ENCODE measurements at regions not wholly inside any gene's neighbourhood (a gene's known extent, or its start where the extent isn't known, plus 50 kb on each side); places are given as distances from the start of the nearest gene placed in this dataset.

GRCh38 chr11:26096451-26096850 is 235.5 kb upstream of the ANO3 start:
- no peak overlapping the region for H3K4me3 ChIP-seq (ENCODE audit: control insufficient read depth, low read depth, low read length)
- DNase-seq (ENCODE audit: low read depth) = no peak
- TF ChIP-seq CTCF (IDR thresholded peaks at IDR 0.05; ENCODE audit: control insufficient read depth, insufficient read depth, low read depth, low read length, missing control alignments) = no peak

GRCh38 chr11:26102325-26102724 is 229.6 kb upstream of the ANO3 start:
- no peak for TF ChIP-seq CTCF (IDR thresholded peaks at IDR 0.05; ENCODE audit: control insufficient read depth, insufficient read depth, low read depth, low read length, missing control alignments)
- no peak overlapping the region for H3K4me3 ChIP-seq (ENCODE audit: control insufficient read depth, low read depth, low read length)
- DNase-seq (ENCODE audit: low read depth) = no peak

GRCh38 chr11:26105762-26106423 is 226.0 kb upstream of the ANO3 start:
- no peak overlapping the region for H3K4me3 ChIP-seq (ENCODE audit: control insufficient read depth, low read depth, low read length)
- TF ChIP-seq CTCF (IDR thresholded peaks at IDR 0.05; ENCODE audit: control insufficient read depth, insufficient read depth, low read depth, low read length, missing control alignments) = no peak
- no peak for DNase-seq (ENCODE audit: low read depth)

GRCh38 chr11:26106726-26107125 is 225.2 kb upstream of the ANO3 start:
- TF ChIP-seq CTCF (IDR thresholded peaks at IDR 0.05; ENCODE audit: control insufficient read depth, insufficient read depth, low read depth, low read length, missing control alignments) = no peak
- DNase-seq (ENCODE audit: low read depth) = no peak
- H3K4me3 ChIP-seq (ENCODE audit: control insufficient read depth, low read depth, low read length) = no peak overlapping the region

GRCh38 chr11:26109658-26110368 is 222.1 kb upstream of the ANO3 start:
- no peak overlapping the region for H3K4me3 ChIP-seq (ENCODE audit: control insufficient read depth, low read depth, low read length)
- TF ChIP-seq CTCF (IDR thresholded peaks at IDR 0.05; ENCODE audit: control insufficient read depth, insufficient read depth, low read depth, low read length, missing control alignments) = no peak
- DNase-seq (ENCODE audit: low read depth) = no peak

- TF ChIP-seq CTCF (IDR thresholded peaks at IDR 0.05; ENCODE audit: control insufficient read depth, insufficient read depth, low read depth, low read length, missing control alignments) = no peak
- no peak for DNase-seq (ENCODE audit: low read depth)
Measured at GRCh38 chr11:26112264-26112663, 219.7 kb upstream of the ANO3 start.

More at GRCh38 chr11:26112264-26112663, 219.7 kb upstream of the ANO3 start:
- no peak overlapping the region for H3K4me3 ChIP-seq (ENCODE audit: control insufficient read depth, low read depth, low read length)

Measured in AG09309 (cell line).